Breast epithelium (tissue), 4 donors: ENCODE measurements at regions not wholly inside any gene's neighbourhood (a gene's known extent, or its start where the extent isn't known, plus 50 kb on each side); places are given as distances from the start of the nearest gene placed in this dataset.

Experiments
- DNase-seq, 2 donors: peaks; one replicate each; pipeline ENCODE4 v3.0.0-alpha.2; 2019; ENCODE audit warnings: low spot score in 2 of 2
- H3K27ac ChIP-seq, 2 donors: fragments of 200-600 bp; sonication (generic) in 1 of 2; one replicate each; pipeline ENCODE4 v1.5.1; 2016 to 2019; ENCODE audit warnings: mild to moderate bottlenecking in 1 of 2
- H3K27me3 ChIP-seq, 2 donors: fragments of 200-600 bp; sonication (generic) in 1 of 2; one replicate each; pipeline versions ENCODE4 v1.5.1 to v1.6.0; 2017 to 2019; ENCODE audit warnings: control low read depth in 1 of 2, mild to moderate bottlenecking in 1 of 2
- H3K36me3 ChIP-seq: fragments of 200-600 bp; one replicate; pipeline ENCODE4 v1.5.1; 2019
- H3K4me1 ChIP-seq, 2 donors: fragments of 200-600 bp; sonication (generic); one replicate each; pipeline ENCODE4 v1.5.1; 2016 to 2019; ENCODE audit warnings: control low read depth in 1 of 2
- H3K4me3 ChIP-seq, 3 donors: fragments of 200-600 bp; sonication (generic); 1 replicate in 2 of 3; 2 replicates in 1 of 3; pipeline ENCODE4 v1.5.1; 2016 to 2019; ENCODE audit warnings: mild to moderate bottlenecking in 3 of 3, moderate library complexity in 2 of 3
- H3K9me3 ChIP-seq, 2 donors: fragments of 200-600 bp; sonication (generic) in 1 of 2; one replicate each; pipeline ENCODE4 v1.5.1; 2016 to 2019; ENCODE audit warnings: control low read depth in 1 of 2
- POLR2A ChIP-seq: fragments of 450-650 bp; IDR thresholded peaks from one replicate; pipeline ENCODE4 v1.6.1; 2016; ENCODE audit warnings: antibody characterized with exemption, mild to moderate bottlenecking, moderate library complexity
- POLR2AphosphoS5 ChIP-seq, 3 donors: sonication (generic); formaldehyde crosslinking; IDR thresholded peaks; one replicate each; pipeline ENCODE4 v1.6.1; 2017; ENCODE audit warnings: antibody characterized with exemption in 3 of 3
- intact Hi-C: fragments of 100-400 bp; cut with DNase I; formaldehyde crosslinking; loops from one replicate; pipeline ENCODE4 v1.15.1; 2023; ENCODE audit warnings: low total_unique reads
- TF ChIP-seq, protein P1 (sequence below), 3 donors: fragments of 450-650 bp; IDR thresholded peaks; one replicate each; pipeline ENCODE4 v1.5.1; 2016 to 2017; ENCODE audit warnings: antibody characterized with exemption in 3 of 3, mild to moderate bottlenecking in 3 of 3, moderate library complexity in 3 of 3

GRCh38 chr21:28250946-28251345 lies 741.7 kb downstream of the LTN1 start:
- Histone ChIP-seq H3K4me1 (no peaks in the 10 kb centered on the region), H3K4me3 (no peak overlapping the region), H3K27me3 (no peaks in the 10 kb centered on the region), H3K9me3 (no peaks in the 10 kb centered on the region), H3K36me3 (no peaks in the 10 kb centered on the region), H3K27ac (no peak overlapping the region)
- TF ChIP-seq POLR2AphosphoS5 (IDR thresholded peaks at IDR 0.05) = no peak
- TF ChIP-seq POLR2A = no peak
- TF ChIP-seq, protein P1, sequence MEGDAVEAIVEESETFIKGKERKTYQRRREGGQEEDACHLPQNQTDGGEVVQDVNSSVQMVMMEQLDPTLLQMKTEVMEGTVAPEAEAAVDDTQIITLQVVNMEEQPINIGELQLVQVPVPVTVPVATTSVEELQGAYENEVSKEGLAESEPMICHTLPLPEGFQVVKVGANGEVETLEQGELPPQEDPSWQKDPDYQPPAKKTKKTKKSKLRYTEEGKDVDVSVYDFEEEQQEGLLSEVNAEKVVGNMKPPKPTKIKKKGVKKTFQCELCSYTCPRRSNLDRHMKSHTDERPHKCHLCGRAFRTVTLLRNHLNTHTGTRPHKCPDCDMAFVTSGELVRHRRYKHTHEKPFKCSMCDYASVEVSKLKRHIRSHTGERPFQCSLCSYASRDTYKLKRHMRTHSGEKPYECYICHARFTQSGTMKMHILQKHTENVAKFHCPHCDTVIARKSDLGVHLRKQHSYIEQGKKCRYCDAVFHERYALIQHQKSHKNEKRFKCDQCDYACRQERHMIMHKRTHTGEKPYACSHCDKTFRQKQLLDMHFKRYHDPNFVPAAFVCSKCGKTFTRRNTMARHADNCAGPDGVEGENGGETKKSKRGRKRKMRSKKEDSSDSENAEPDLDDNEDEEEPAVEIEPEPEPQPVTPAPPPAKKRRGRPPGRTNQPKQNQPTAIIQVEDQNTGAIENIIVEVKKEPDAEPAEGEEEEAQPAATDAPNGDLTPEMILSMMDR (IDR thresholded peaks at IDR 0.05) = no peak
- intact Hi-C loops = no loop called here
- no peak for DNase-seq

DNA sequence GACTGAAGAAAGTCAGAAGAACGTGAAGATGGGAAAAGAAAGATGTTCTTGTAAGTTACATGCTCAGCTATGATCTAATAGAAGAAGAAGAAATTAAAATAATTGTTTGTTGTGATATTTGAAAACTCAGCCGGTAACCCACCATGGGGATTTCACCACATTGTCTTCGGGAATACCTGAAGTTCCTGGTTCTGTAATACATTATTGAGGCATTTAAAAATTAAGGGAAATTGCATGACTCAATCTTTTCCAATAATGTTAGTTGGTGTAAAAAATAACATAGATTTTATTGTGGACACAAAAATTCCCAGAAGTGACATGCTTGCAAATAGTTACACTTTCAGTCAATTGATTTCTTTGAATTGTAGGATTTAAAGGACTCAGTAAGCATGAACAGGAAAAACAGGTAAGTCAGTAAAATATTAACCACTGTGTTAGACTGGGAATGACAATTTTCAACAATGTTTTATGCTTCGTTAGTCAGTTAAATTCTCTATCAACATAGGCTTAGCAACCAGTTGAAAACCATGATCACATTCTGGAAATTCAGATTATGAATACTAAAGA lies 745.1 kb downstream of the LTN1 start:
- Histone ChIP-seq H3K27ac (no peak overlapping the region), H3K4me3 (no peak overlapping the region), H3K9me3 (no peaks in the 10 kb centered on the region), H3K4me1 (no peaks in the 10 kb centered on the region), H3K36me3 (no peaks in the 10 kb centered on the region), H3K27me3 (no peaks in the 10 kb centered on the region)
- no peak for DNase-seq
- no peak for TF ChIP-seq POLR2AphosphoS5 (IDR thresholded peaks at IDR 0.05)
- no peak for TF ChIP-seq POLR2A
- TF ChIP-seq, protein P1 (IDR thresholded peaks at IDR 0.05) = no peak
- intact Hi-C loops = no loop called here

- Histone ChIP-seq H3K4me1 (no peaks in the 10 kb centered on the region), H3K9me3 (no peaks in the 10 kb centered on the region), H3K27me3 (no peaks in the 10 kb centered on the region), H3K36me3 (no peaks in the 10 kb centered on the region), H3K27ac (no peak overlapping the region), H3K4me3 (no peak overlapping the region)
- TF ChIP-seq, protein P1 (IDR thresholded peaks at IDR 0.05) = no peak
- no peak for TF ChIP-seq POLR2A
- TF ChIP-seq POLR2AphosphoS5 (IDR thresholded peaks at IDR 0.05) = no peak
- no peak for DNase-seq
- intact Hi-C loops = no loop called here
Observed at GRCh38 chr21:28240586-28240985, 752.1 kb downstream of the LTN1 start.

DNA sequence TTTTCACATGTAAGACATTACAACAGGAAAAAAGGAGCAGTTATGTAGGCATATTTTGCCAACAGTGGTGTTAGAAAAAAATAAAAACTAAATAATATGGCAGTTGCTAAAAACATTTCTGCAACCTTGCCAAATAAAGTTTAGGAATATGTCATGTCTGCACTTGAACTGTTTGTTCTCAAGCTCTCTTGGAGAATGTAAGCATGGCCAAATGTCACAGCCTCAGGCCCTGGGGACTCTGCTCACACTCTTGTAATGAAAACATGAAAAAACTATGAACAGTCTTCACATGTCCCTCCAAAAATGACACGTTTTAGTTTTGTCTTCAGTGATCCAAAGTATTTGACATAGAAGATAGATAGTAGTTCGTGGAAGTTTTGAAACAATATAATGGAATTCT lies 753.3 kb downstream of the LTN1 start:
- Histone ChIP-seq H3K4me3 (no peak overlapping the region), H3K4me1 (no peaks in the 10 kb centered on the region), H3K27ac (no peak overlapping the region), H3K9me3 (no peaks in the 10 kb centered on the region), H3K27me3 (no peaks in the 10 kb centered on the region), H3K36me3 (no peaks in the 10 kb centered on the region)
- TF ChIP-seq POLR2AphosphoS5 (IDR thresholded peaks at IDR 0.05) (peak in 1 of 3 donors; percentile 66), POLR2A (no peak)
- intact Hi-C loops = no loop called here
- peak; percentile 49 to 60 for DNase-seq

GRCh38 chr21:28237661-28238060 lies 755.0 kb downstream of the LTN1 start:
- no peaks in the 10 kb centered on the region for H3K4me1 ChIP-seq
- no peak for DNase-seq

More at GRCh38 chr21:28237661-28238060, 755.0 kb downstream of the LTN1 start:
- Histone ChIP-seq H3K4me3 (no peak overlapping the region), H3K9me3 (no peaks in the 10 kb centered on the region), H3K27ac (no peak overlapping the region), H3K36me3 (no peaks in the 10 kb centered on the region), H3K27me3 (no peaks in the 10 kb centered on the region)
- intact Hi-C loops = no loop called here
- TF ChIP-seq, protein P1 (IDR thresholded peaks at IDR 0.05) = no peak
- TF ChIP-seq POLR2A (no peak), POLR2AphosphoS5 (IDR thresholded peaks at IDR 0.05) (no peak)
